GM13977 (cell line): ENCODE measurements at regions not wholly inside any gene's neighbourhood (a gene's known extent, or its start where the extent isn't known, plus 50 kb on each side); places are given as distances from the start of the nearest gene placed in this dataset.

Source experiments
- DNase-seq: peaks from one replicate; pipeline ENCODE4 v3.0.0; 2012; ENCODE audit warnings: low spot score
- CTCF ChIP-seq: IDR thresholded peaks from 2 replicates; pipeline ENCODE4 v1.5.1; 2012; ENCODE audit warnings: mild to moderate bottlenecking, control low read depth; ENCODE audit not compliant: insufficient read depth; ENCODE audit errors: extremely low read depth, missing control alignments
- in situ Hi-C: fragments of 300-500 bp; cut with MboI; formaldehyde crosslinking; loops from one replicate; pipeline ENCODE4 v1.12.0; 2022; ENCODE audit warnings: low sequenced_read_pairs, low pct_unique_long_range_greater_than_20kb, mixed read lengths, inconsistent platforms; ENCODE audit not compliant: unreplicated experiment

- in situ Hi-C loops, result no loop called here
- no peak for TF ChIP-seq CTCF
- DNase-seq, result no peak
These were observed 385.8 kb upstream of the KLF6 start for GRCh38 chr10:4170633-4171314.

GRCh38 chr10:4170181-4170580 is 385.2 kb upstream of the KLF6 start:
- in situ Hi-C loops, result no loop called here

GRCh38 chr10:4169448-4169847 is 384.4 kb upstream of the KLF6 start:
- in situ Hi-C loops, result no loop called here

More at GRCh38 chr10:4170181-4170580, 385.2 kb upstream of the KLF6 start:
- DNase-seq, result no peak
- no peak for TF ChIP-seq CTCF

GRCh38 chr10:4167216-4167615 is 382.2 kb upstream of the KLF6 start:
- in situ Hi-C loops, result no loop called here
- DNase-seq, result no peak
- no peak for TF ChIP-seq CTCF

More at GRCh38 chr10:4169448-4169847, 384.4 kb upstream of the KLF6 start:
- no peak for DNase-seq
- TF ChIP-seq CTCF, result no peak

- no peak for TF ChIP-seq CTCF
- in situ Hi-C loops, result no loop called here
- no peak for DNase-seq
These were observed 377.7 kb upstream of the KLF6 start for GRCh38 chr10:4162571-4163286.

GRCh38 chr10:4159173-4159572 is 374.2 kb upstream of the KLF6 start:
- no peak for DNase-seq
- TF ChIP-seq CTCF, result no peak
- in situ Hi-C loops, result no loop called here
